B cell (primary cell): ENCODE measurements at regions not wholly inside any gene's neighbourhood (a gene's known extent, or its start where the extent isn't known, plus 50 kb on each side); places are given as distances from the start of the nearest gene placed in this dataset.

Experiments used
- ATAC-seq: fragments of 200-7000 bp; cut with Tn5 transposase; one replicate; pipeline ENCODE4 v1.10.0; 2021; ENCODE audit warnings: low read depth, mild to moderate bottlenecking, moderate number of reproducible peaks, moderate library complexity
- CTCF ChIA-PET: fragments of 350-600 bp; sonication (Branson Sonifier 250); formaldehyde crosslinking; loops from one replicate; lab custom pipeline; 2021; ENCODE audit warnings: antibody characterized with exemption, inconsistent platforms; lab: Charles Lee
- POLR2A ChIA-PET: fragments of 350-600 bp; sonication (Branson Sonifier 250); formaldehyde crosslinking; loops from one replicate; lab custom pipeline; 2021; ENCODE audit warnings: antibody characterized with exemption; lab: Charles Lee
- DNase-seq: peaks from one replicate; pipeline ENCODE4 v3.0.0; 2013
- H2AFZ ChIP-seq: 2 replicates; pipeline ENCODE4 v1.6.1; 2012; ENCODE audit warnings: mild to moderate bottlenecking, low read depth, low read length; ENCODE audit not compliant: insufficient read depth, poor library complexity, severe bottlenecking
- H3K27ac ChIP-seq, 2 donors: 1 replicate in 1 of 2; 2 replicates in 1 of 2; pipeline ENCODE4 v1.5.1; 2012 to 2013; ENCODE audit warnings: low read length in 2 of 2, mild to moderate bottlenecking in 2 of 2, moderate library complexity in 1 of 2
- H3K27me3 ChIP-seq, 4 experiments: fragments of 200-600 bp in 1 of 4; sonication (generic) in 1 of 4; replicated peaks in 1 of 4; 1 replicate in 2 of 4; 2 replicates in 2 of 4; pipeline versions ENCODE4 v1.6.1 to v1.7.0; 2013 to 2016; ENCODE audit warnings: low read length in 3 of 4, mild to moderate bottlenecking in 2 of 4, mixed read lengths in 1 of 4, moderate library complexity in 1 of 4; ENCODE audit not compliant: insufficient read depth in 4 of 4, control insufficient read depth in 3 of 4; ENCODE audit errors: control extremely low read depth in 1 of 4
- H3K36me3 ChIP-seq, 2 experiments: replicated peaks in 1 of 2; 1 replicate in 1 of 2; 2 replicates in 1 of 2; pipeline versions ENCODE4 v1.6.1 to v1.7.1; 2013; ENCODE audit warnings: low read length in 1 of 2; ENCODE audit not compliant: insufficient read depth in 2 of 2, control insufficient read depth in 1 of 2; ENCODE audit errors: control extremely low read depth in 1 of 2, extremely low read depth in 1 of 2
- H3K4me1 ChIP-seq, 2 donors: fragments of 200-600 bp in 1 of 2; sonication (generic) in 1 of 2; 1 replicate in 1 of 2; 2 replicates in 1 of 2; pipeline versions ENCODE4 v1.5.1 to v1.6.1; 2013 to 2017; ENCODE audit warnings: low read length in 2 of 2; ENCODE audit not compliant: control insufficient read depth in 2 of 2, insufficient read depth in 2 of 2
- H3K4me2 ChIP-seq: replicated peaks from 2 replicates; pipeline ENCODE3; 2012; ENCODE audit warnings: mild to moderate bottlenecking, low read depth, low read length; ENCODE audit not compliant: poor library complexity, severe bottlenecking
- H3K4me3 ChIP-seq, 5 experiments: fragments of 200-600 bp in 1 of 5; sonication (generic) in 1 of 5; 1 replicate in 3 of 5; 2 replicates in 2 of 5; pipeline versions ENCODE4 v1.5.1 to v1.7.0; 2011 to 2016; ENCODE audit warnings: low read length in 4 of 5, mild to moderate bottlenecking in 4 of 5, low read depth in 2 of 5, control low read depth in 1 of 5, moderate library complexity in 1 of 5; ENCODE audit not compliant: insufficient read depth in 1 of 5; ENCODE audit errors: control extremely low read depth in 1 of 5, extremely low read depth in 1 of 5
- H3K79me2 ChIP-seq: fragments of 200-600 bp; sonication (generic); one replicate; pipeline ENCODE4 v1.6.0; 2016; ENCODE audit warnings: low read length; ENCODE audit not compliant: control insufficient read depth, insufficient read depth
- H3K9ac ChIP-seq: fragments of 200-600 bp; sonication (generic); 2 replicates; pipeline ENCODE4 v1.6.1; 2017; ENCODE audit warnings: mild to moderate bottlenecking, low read length, moderate library complexity
- H3K9me3 ChIP-seq, 3 donors: one replicate each; pipeline versions ENCODE4 v1.6.1 to v1.7.1; 2013; ENCODE audit warnings: low read length in 2 of 3; ENCODE audit not compliant: control insufficient read depth in 2 of 3, insufficient read depth in 1 of 3; ENCODE audit errors: control extremely low read depth in 1 of 3
- H4K20me1 ChIP-seq: 2 replicates; pipeline ENCODE4 v1.6.0; 2012; ENCODE audit warnings: mild to moderate bottlenecking, low read length; ENCODE audit not compliant: insufficient read depth, control insufficient read depth, poor library complexity, severe bottlenecking
- H3K27ac Mint-ChIP-seq: one replicate; pipeline ENCODE4 v1.8.0; 2021; ENCODE audit warnings: mixed read lengths
- H3K27me3 Mint-ChIP-seq: one replicate; pipeline ENCODE4 v1.8.0; 2021; ENCODE audit warnings: mixed read lengths
- H3K4me1 Mint-ChIP-seq: one replicate; pipeline ENCODE4 v1.8.0; 2021; ENCODE audit warnings: mixed read lengths
- H3K4me3 Mint-ChIP-seq: one replicate; pipeline ENCODE4 v1.8.0; 2021; ENCODE audit warnings: mixed read lengths
- H3K9me3 Mint-ChIP-seq: one replicate; pipeline ENCODE4 v1.8.0; 2022; ENCODE audit warnings: mixed read lengths; ENCODE audit not compliant: insufficient read depth
- EZH2 ChIP-seq: IDR thresholded peaks from 2 replicates; pipeline ENCODE4 v1.6.1; 2012; ENCODE audit warnings: borderline replicate concordance, low read depth, mild to moderate bottlenecking, moderate library complexity, low read length; ENCODE audit not compliant: insufficient read depth, poor library complexity, severe bottlenecking
- WGBS: methylation state at CpG from one replicate; pipeline ENCODE4 v1.1.5; 2013; ENCODE audit warnings: missing lambda C conversion rate; ENCODE audit not compliant: insufficient coverage; 5-methylcytosine and 5-hydroxymethylcytosine counted together
- intact Hi-C: fragments of 100-400 bp; cut with micrococcal nuclease; formaldehyde crosslinking; loops from one replicate; pipeline ENCODE4 v1.10.0; 2022
- TF ChIP-seq, protein P1 (sequence below): fragments of 200-600 bp; IDR thresholded peaks from one replicate; pipeline ENCODE4 v1.8.0; 2022; ENCODE audit warnings: antibody characterized with exemption, mild to moderate bottlenecking

DNA sequence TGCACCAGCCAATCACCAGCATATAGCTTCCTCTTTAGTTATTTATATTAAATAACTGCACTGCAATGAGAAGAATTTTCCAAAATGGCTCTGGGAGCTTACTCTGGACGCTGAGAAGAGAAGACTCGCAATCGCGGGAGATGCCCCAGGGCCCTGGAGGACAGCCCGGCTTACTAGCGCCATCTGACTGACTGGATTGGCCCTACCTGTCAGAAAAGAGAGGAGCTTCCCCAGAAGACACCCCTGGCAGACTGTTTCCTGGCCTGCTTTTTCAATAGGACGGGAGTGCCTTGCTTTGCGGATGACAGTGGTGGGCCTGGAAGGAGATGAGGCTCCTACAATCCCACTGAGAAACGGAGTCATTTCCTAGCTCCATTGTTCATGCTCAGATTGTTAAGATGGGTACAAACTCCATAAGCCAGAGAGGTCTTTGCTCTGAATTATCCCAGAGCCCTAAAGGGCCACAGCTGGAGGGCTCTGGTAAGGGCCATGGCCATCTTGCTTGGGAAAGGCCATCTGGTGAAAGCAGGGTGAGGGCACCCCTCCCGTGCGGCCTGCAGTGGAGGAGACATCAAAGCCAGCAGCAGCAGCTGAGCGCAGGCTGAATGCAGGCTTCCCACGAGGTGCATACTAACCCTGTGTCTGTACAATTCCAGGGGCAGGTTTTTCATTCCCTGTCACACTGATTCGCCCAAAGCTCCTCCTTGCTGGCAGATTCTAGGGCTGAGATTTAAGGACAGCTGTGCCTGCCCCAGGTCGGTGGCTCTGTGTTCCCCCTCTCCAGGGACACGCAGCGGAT, 92.1 kb downstream of the GALR1 start:
- Mint-ChIP-seq H3K9me3 (no peaks in the 10 kb centered on the region), H3K4me1 (no peaks in the 10 kb centered on the region), H3K27ac (no peak overlapping the region), H3K27me3 (peaks cover 6% of the 10 kb centered on the region), H3K4me3 (no peak overlapping the region)
- ChIA-PET POLR2A (no interaction called here), CTCF (no interaction called here)
- Histone ChIP-seq H3K4me3 (no peak overlapping the region), H3K9me3 (peaks cover 0 to 4% (median 0%) of the 10 kb centered on the region in 3 donors), H4K20me1 (no peaks in the 10 kb centered on the region), H2AFZ (no peak overlapping the region), H3K27me3 (no peaks in the 10 kb centered on the region), H3K79me2 (no peaks in the 10 kb centered on the region), H3K27ac (no peak overlapping the region), H3K4me2 (no peak overlapping the region), H3K9ac (no peak overlapping the region), H3K4me1 (no peaks in the 10 kb centered on the region), H3K36me3 (no peaks in the 10 kb centered on the region)
- TF ChIP-seq, protein P1, sequence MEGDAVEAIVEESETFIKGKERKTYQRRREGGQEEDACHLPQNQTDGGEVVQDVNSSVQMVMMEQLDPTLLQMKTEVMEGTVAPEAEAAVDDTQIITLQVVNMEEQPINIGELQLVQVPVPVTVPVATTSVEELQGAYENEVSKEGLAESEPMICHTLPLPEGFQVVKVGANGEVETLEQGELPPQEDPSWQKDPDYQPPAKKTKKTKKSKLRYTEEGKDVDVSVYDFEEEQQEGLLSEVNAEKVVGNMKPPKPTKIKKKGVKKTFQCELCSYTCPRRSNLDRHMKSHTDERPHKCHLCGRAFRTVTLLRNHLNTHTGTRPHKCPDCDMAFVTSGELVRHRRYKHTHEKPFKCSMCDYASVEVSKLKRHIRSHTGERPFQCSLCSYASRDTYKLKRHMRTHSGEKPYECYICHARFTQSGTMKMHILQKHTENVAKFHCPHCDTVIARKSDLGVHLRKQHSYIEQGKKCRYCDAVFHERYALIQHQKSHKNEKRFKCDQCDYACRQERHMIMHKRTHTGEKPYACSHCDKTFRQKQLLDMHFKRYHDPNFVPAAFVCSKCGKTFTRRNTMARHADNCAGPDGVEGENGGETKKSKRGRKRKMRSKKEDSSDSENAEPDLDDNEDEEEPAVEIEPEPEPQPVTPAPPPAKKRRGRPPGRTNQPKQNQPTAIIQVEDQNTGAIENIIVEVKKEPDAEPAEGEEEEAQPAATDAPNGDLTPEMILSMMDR: no peak
- TF ChIP-seq EZH2: no peak
- DNase-seq: no peak
- intact Hi-C loops: no loop called here
- WGBS: 92% methylated on average over 15 of the region's 17 CpGs
- no peak for ATAC-seq

DNA sequence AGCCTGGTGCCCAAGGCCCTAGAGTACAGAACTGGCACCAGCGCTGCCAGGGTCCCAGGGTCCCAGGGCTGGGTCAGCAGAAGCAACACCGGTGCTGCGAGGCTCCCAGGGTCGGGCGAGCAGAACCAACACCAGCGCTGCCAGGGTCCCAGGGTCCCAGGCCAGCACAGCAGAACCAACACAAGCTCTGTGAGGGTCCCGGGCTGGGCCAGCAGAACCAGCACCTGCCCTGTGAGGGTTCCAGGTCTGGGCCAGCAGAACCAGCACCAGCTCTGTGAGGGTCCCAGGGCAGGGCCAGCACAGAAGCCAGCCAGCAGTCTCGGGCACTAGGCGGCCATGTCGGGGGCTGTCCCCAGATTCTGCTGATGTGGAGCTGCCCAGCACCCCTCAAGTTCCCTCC, 93.1 kb downstream of the GALR1 start:
- POLR2A ChIA-PET: no interaction called here
- intact Hi-C loops: no loop called here
- Histone ChIP-seq H3K79me2 (no peaks in the 10 kb centered on the region), H3K4me1 (no peaks in the 10 kb centered on the region), H3K9ac (no peak overlapping the region), H3K27me3 (no peaks in the 10 kb centered on the region), H3K4me2 (no peak overlapping the region), H3K36me3 (no peaks in the 10 kb centered on the region), H2AFZ (no peak overlapping the region), H4K20me1 (no peaks in the 10 kb centered on the region), H3K9me3 (peaks cover 0 to 4% (median 0%) of the 10 kb centered on the region in 3 donors), H3K4me3 (no peak overlapping the region), H3K27ac (no peak overlapping the region)
- Mint-ChIP-seq H3K27ac (no peak overlapping the region), H3K4me1 (no peaks in the 10 kb centered on the region), H3K9me3 (no peaks in the 10 kb centered on the region), H3K4me3 (no peak overlapping the region), H3K27me3 (peaks cover 4% of the 10 kb centered on the region)
- no peak for TF ChIP-seq EZH2
- TF ChIP-seq, protein P1: no peak
- WGBS: 98% methylated on average over 7 of the region's 10 CpGs
- no peak for DNase-seq
- CTCF ChIA-PET: no interaction called here
- ATAC-seq: no peak
